ENCODE measurements at regions not wholly inside any gene's neighbourhood (a gene's known extent, or its start where the extent isn't known, plus 50 kb on each side); places are given as distances from the start of the nearest gene placed in this dataset.

DNA sequence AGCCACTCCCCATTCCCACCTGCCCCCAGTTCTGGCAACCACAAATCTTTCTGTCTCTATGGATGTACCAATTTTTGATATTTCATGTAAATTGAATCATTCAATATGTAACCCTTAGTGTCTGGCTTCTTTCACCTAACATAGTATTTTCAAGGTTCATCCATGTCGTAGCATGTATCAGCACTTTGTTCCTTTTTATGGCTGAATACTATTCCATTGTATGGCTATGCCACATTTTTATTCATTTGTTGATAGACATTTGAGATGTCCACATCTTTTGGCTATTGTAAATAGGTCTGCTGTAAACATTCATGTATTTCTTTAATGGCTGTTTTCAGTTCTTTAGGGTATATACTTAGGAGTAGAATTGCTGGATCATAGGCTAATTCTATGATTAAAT, 270.5 kb downstream of the FGFR2 start:
- TF ChIP-seq, protein P1, sequence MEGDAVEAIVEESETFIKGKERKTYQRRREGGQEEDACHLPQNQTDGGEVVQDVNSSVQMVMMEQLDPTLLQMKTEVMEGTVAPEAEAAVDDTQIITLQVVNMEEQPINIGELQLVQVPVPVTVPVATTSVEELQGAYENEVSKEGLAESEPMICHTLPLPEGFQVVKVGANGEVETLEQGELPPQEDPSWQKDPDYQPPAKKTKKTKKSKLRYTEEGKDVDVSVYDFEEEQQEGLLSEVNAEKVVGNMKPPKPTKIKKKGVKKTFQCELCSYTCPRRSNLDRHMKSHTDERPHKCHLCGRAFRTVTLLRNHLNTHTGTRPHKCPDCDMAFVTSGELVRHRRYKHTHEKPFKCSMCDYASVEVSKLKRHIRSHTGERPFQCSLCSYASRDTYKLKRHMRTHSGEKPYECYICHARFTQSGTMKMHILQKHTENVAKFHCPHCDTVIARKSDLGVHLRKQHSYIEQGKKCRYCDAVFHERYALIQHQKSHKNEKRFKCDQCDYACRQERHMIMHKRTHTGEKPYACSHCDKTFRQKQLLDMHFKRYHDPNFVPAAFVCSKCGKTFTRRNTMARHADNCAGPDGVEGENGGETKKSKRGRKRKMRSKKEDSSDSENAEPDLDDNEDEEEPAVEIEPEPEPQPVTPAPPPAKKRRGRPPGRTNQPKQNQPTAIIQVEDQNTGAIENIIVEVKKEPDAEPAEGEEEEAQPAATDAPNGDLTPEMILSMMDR (IDR thresholded peaks at IDR 0.05 in 2 of 3, conservative IDR thresholded peaks at IDR 0.05 in 1 of 3; ENCODE audit: borderline replicate concordance in 1 of 3, insufficient read depth in 1 of 3, low read depth in 2 of 3, low read length in 2 of 3), result no peak
- TF ChIP-seq POLR2A (IDR thresholded peaks at IDR 0.05; ENCODE audit: borderline replicate concordance, extremely low read depth, insufficient read depth, insufficient read length) (no peak), YY1 (IDR thresholded peaks at IDR 0.05; ENCODE audit: extremely low read depth, insufficient replicate concordance, low read depth, low read length) (no peak), EZH2 (IDR thresholded peaks at IDR 0.05) (no peak), EZH2phosphoT487 (IDR thresholded peaks at IDR 0.05; ENCODE audit: borderline replicate concordance) (no peak)
- TF ChIP-seq, protein P2, sequence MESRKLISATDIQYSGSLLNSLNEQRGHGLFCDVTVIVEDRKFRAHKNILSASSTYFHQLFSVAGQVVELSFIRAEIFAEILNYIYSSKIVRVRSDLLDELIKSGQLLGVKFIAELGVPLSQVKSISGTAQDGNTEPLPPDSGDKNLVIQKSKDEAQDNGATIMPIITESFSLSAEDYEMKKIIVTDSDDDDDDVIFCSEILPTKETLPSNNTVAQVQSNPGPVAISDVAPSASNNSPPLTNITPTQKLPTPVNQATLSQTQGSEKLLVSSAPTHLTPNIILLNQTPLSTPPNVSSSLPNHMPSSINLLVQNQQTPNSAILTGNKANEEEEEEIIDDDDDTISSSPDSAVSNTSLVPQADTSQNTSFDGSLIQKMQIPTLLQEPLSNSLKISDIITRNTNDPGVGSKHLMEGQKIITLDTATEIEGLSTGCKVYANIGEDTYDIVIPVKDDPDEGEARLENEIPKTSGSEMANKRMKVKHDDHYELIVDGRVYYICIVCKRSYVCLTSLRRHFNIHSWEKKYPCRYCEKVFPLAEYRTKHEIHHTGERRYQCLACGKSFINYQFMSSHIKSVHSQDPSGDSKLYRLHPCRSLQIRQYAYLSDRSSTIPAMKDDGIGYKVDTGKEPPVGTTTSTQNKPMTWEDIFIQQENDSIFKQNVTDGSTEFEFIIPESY (IDR thresholded peaks at IDR 0.05; ENCODE audit: extremely low read depth, insufficient replicate concordance, low read length), result no peak
- TF ChIP-seq, protein P3, sequence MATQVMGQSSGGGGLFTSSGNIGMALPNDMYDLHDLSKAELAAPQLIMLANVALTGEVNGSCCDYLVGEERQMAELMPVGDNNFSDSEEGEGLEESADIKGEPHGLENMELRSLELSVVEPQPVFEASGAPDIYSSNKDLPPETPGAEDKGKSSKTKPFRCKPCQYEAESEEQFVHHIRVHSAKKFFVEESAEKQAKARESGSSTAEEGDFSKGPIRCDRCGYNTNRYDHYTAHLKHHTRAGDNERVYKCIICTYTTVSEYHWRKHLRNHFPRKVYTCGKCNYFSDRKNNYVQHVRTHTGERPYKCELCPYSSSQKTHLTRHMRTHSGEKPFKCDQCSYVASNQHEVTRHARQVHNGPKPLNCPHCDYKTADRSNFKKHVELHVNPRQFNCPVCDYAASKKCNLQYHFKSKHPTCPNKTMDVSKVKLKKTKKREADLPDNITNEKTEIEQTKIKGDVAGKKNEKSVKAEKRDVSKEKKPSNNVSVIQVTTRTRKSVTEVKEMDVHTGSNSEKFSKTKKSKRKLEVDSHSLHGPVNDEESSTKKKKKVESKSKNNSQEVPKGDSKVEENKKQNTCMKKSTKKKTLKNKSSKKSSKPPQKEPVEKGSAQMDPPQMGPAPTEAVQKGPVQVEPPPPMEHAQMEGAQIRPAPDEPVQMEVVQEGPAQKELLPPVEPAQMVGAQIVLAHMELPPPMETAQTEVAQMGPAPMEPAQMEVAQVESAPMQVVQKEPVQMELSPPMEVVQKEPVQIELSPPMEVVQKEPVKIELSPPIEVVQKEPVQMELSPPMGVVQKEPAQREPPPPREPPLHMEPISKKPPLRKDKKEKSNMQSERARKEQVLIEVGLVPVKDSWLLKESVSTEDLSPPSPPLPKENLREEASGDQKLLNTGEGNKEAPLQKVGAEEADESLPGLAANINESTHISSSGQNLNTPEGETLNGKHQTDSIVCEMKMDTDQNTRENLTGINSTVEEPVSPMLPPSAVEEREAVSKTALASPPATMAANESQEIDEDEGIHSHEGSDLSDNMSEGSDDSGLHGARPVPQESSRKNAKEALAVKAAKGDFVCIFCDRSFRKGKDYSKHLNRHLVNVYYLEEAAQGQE (IDR thresholded peaks at IDR 0.05; ENCODE audit: low read depth), result no peak
- TF ChIP-seq, protein P4, sequence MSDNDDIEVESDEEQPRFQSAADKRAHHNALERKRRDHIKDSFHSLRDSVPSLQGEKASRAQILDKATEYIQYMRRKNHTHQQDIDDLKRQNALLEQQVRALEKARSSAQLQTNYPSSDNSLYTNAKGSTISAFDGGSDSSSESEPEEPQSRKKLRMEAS (IDR thresholded peaks at IDR 0.05), result no peak
